ENCODE measurements at regions not wholly inside any gene's neighbourhood (a gene's known extent, or its start where the extent isn't known, plus 50 kb on each side); places are given as distances from the start of the nearest gene placed in this dataset.
A peak's percentile ranks its signal among the peaks of the same experiment; 100 is the strongest.

DNA sequence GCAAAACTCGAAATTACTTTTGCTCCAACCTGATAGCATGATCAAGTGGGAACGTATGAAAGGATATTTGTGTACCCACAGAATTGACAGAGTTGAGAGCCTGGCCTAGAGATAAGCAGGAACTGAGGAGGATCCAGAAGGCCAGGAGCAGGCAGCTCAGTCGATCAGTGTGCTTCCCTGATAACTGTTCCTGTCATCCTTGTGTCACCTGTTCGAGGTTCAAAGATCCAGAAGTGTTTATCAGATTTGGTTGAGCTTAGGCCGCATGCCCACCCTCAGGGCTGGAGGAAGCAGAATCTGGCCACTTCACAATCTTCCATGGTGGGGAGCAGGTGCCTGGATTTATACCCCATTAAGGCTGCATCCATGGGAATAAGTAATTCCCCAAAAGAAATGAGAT, 124.8 kb downstream of the QRSL1 start:
- Histone ChIP-seq H3K4me1 (peaks cover 4 to 21% (median 11%) of the 10 kb centered on the region in 4 donors), H3K9me3 (no peaks in the 10 kb centered on the region), H3K27me3 (no peaks in the 10 kb centered on the region), H3K4me3 (no peak overlapping the region), H3K27ac (no peak overlapping the region), H3K36me3 (no peaks in the 10 kb centered on the region)
- TF ChIP-seq POLR2A (IDR thresholded peaks at IDR 0.05), result no peak
- TF ChIP-seq POLR2AphosphoS5 (IDR thresholded peaks at IDR 0.05), result no peak
- TF ChIP-seq CTCF (IDR thresholded peaks at IDR 0.05), result no peak
- no peak for TF ChIP-seq EP300 (IDR thresholded peaks at IDR 0.05)
- WGBS, 5 donors, result 69 to 84% (median 73%) methylated on average over 5 of the region's 5 CpGs
- no peak for DNase-seq
- intact Hi-C loops (cut with DNase I; ENCODE audit: low total_unique reads), result no loop called here

GRCh38 chr6:106752641-106753040, 123.3 kb downstream of the QRSL1 start:
- intact Hi-C loops (cut with DNase I; ENCODE audit: low total_unique reads), result no loop called here
- peaks cover 4 to 17% (median 9%) of the 10 kb centered on the region in 4 donors for H3K4me1 ChIP-seq
- TF ChIP-seq POLR2A (IDR thresholded peaks at IDR 0.05) (no peak), EP300 (IDR thresholded peaks at IDR 0.05) (no peak), POLR2AphosphoS5 (IDR thresholded peaks at IDR 0.05) (no peak), CTCF (IDR thresholded peaks at IDR 0.05) (no peak)
- no peak overlapping the region for H3K4me3 ChIP-seq
- H3K9me3 ChIP-seq, result no peaks in the 10 kb centered on the region
- no peaks in the 10 kb centered on the region for H3K36me3 ChIP-seq
- no peaks in the 10 kb centered on the region for H3K27me3 ChIP-seq
- 74 to 85% (median 81%) methylated on average over 4 of the region's 4 CpGs for WGBS, 5 donors
- H3K27ac ChIP-seq, result no peak overlapping the region
- DNase-seq, result no peak

- no peak overlapping the region for H3K4me3 ChIP-seq
- intact Hi-C loops (cut with DNase I; ENCODE audit: low total_unique reads), result no loop called here
- no peaks in the 10 kb centered on the region for H3K27me3 ChIP-seq
- no peaks in the 10 kb centered on the region for H3K9me3 ChIP-seq
- peak in 1 of 2 donors; percentile 85 for DNase-seq
- TF ChIP-seq POLR2AphosphoS5 (IDR thresholded peaks at IDR 0.05) (peak in 1 of 3 donors; percentile 28), EP300 (IDR thresholded peaks at IDR 0.05) (no peak), CTCF (IDR thresholded peaks at IDR 0.05) (no peak)
- WGBS, 5 donors, result 56 to 63% (median 62%) methylated on average over 5 to 6 of the region's 6 CpGs
- peaks cover 4 to 15% (median 8%) of the 10 kb centered on the region in 4 donors for H3K4me1 ChIP-seq
- H3K36me3 ChIP-seq, result no peaks in the 10 kb centered on the region
- peak overlapping the region in 4 of 5 donors; percentile 3 to 50 (median 38) for H3K27ac ChIP-seq
These were observed 122.3 kb downstream of the QRSL1 start for GRCh38 chr6:106751501-106752252.

DNA sequence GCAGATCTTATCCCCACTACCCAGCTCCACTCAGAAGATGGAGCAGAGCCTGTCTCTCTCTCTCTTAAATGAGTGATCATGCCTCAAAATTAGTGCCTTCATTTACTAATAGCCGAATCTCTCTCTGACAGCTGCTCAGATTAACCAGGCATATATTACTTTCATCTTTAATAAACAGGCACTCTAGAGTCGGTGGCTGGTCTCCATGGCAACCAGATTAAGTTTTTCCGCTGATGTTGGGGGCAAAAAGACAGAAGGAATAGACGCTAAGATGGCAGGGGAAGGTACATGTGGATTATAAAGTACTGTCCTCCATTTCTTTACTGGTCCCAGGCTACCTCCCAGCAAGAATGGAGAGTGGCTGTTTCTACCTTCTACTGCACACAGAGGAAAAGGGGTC, 121.6 kb downstream of the QRSL1 start:
- WGBS, 5 donors, result 37 to 49% (median 46%) methylated on average over 4 of the region's 4 CpGs
- Histone ChIP-seq H3K4me1 (peaks cover 4 to 15% (median 8%) of the 10 kb centered on the region in 4 donors), H3K9me3 (no peaks in the 10 kb centered on the region), H3K27me3 (no peaks in the 10 kb centered on the region), H3K36me3 (no peaks in the 10 kb centered on the region), H3K4me3 (no peak overlapping the region), H3K27ac (peak overlapping the region in 4 of 5 donors; percentile 3 to 50 (median 38))
- DNase-seq, result no peak
- TF ChIP-seq POLR2AphosphoS5 (IDR thresholded peaks at IDR 0.05) (no peak), EP300 (IDR thresholded peaks at IDR 0.05) (no peak), POLR2A (IDR thresholded peaks at IDR 0.05) (no peak), CTCF (IDR thresholded peaks at IDR 0.05) (no peak)
- intact Hi-C loops (cut with DNase I; ENCODE audit: low total_unique reads), result no loop called here

All from stomach (tissue), 8 donors.